ENCODE measurements at regions not wholly inside any gene's neighbourhood (a gene's known extent, or its start where the extent isn't known, plus 50 kb on each side); places are given as distances from the start of the nearest gene placed in this dataset.

- Histone ChIP-seq H4K20me1 (replicated peaks; ENCODE audit: control insufficient read depth, extremely low read depth, insufficient read depth, low read length) (no peaks in the 10 kb centered on the region), H3K9ac (replicated peaks; ENCODE audit: extremely low read depth, insufficient read depth, low read length) (no peak overlapping the region), H3K36me3 (ENCODE audit: control insufficient read depth in 2 of 2, extremely low read depth in 1 of 2, insufficient read depth in 2 of 2, low read length in 2 of 2) (no peaks in the 10 kb centered on the region), H3K4me2 (ENCODE audit: insufficient read depth, low read length) (no peak overlapping the region), H3K79me2 (ENCODE audit: control insufficient read depth, insufficient read depth, low read length) (no peaks in the 10 kb centered on the region), H3K9me3 (replicated peaks; ENCODE audit: control insufficient read depth, insufficient read depth, low read length) (no peaks in the 10 kb centered on the region), H3K4me3 (replicated peaks in 1 of 3; ENCODE audit: insufficient read depth in 1 of 3, low read depth in 1 of 3, low read length in 3 of 3) (no peak overlapping the region), H2AFZ (ENCODE audit: low read depth, low read length) (peak overlapping the region; percentile 30), H3K27ac (ENCODE audit: insufficient read depth, low read depth, low read length) (no peak overlapping the region), H3K9me1 (replicated peaks; ENCODE audit: control insufficient read depth, extremely low read depth, insufficient read depth, low read length) (no peaks in the 10 kb centered on the region), H3K4me1 (ENCODE audit: control insufficient read depth, extremely low read depth, insufficient read depth, low read length) (no peaks in the 10 kb centered on the region), H3K27me3 (ENCODE audit: control insufficient read depth in 2 of 2, insufficient read depth in 2 of 2, low read length in 2 of 2) (no peaks in the 10 kb centered on the region)
- intact Hi-C loops (cut with micrococcal nuclease) = no loop called here
- no peak for FAIRE-seq
- dilution Hi-C loops (cut with MboI; ENCODE audit: extremely low pct_ligation_motif_present, low sequenced_read_pairs) = no loop called here
- ChIA-PET POLR2A (no interaction called here), CTCF (interaction anchor here (1.3 kb wide), 1 partner anchor 28 kb away, joined by 3 read pairs; no protein-coding TSS in a partner anchor)
- peak; percentile 26 for DNase-seq (ENCODE audit: low read depth, low spot score)
- no TSS peak for BruUV-seq (replicated peaks)
- TF ChIP-seq GATA2 (IDR thresholded peaks at IDR 0.05; ENCODE audit: insufficient read depth, insufficient read length, low read depth, low read length) = no peak
- TF ChIP-seq JUN (IDR thresholded peaks at IDR 0.05; ENCODE audit: borderline replicate concordance, insufficient read depth, insufficient read length, low read depth) = no peak
Measured at GRCh38 chr11:28903716-28904115, 795.5 kb downstream of the METTL15 start.

DNA sequence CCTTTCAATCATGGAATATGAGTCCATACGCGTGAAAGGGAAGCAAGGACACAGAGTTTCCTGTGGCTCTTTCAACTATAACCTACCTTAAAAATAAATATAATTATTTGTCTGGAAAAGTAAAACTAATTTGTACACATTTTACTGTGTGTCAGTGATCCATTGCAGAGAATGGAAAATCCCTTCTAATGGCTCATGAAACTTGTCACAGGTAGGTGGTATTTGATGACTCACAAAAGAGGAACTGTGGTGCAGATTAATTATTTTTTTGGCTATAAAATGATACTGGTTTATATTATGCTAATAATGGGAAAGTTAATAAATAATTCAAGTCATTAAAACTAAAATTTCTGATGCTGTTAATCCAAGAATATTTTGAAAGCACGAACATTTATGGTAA, 792.2 kb downstream of the METTL15 start:
- TF ChIP-seq POLR2A (IDR thresholded peaks at IDR 0.05; ENCODE audit: low read depth, low read length) (no peak), MYC (IDR thresholded peaks at IDR 0.05; ENCODE audit: low read depth, low read length) (no peak), GATA2 (IDR thresholded peaks at IDR 0.05; ENCODE audit: insufficient read depth, insufficient read length, low read depth, low read length) (no peak)
- intact Hi-C loops (cut with micrococcal nuclease) = no loop called here
- Histone ChIP-seq H3K79me2 (ENCODE audit: control insufficient read depth, insufficient read depth, low read length) (no peaks in the 10 kb centered on the region), H4K20me1 (replicated peaks; ENCODE audit: control insufficient read depth, extremely low read depth, insufficient read depth, low read length) (no peaks in the 10 kb centered on the region), H2AFZ (ENCODE audit: low read depth, low read length) (no peak overlapping the region), H3K27ac (ENCODE audit: insufficient read depth, low read depth, low read length) (no peak overlapping the region), H3K27me3 (ENCODE audit: control insufficient read depth in 2 of 2, insufficient read depth in 2 of 2, low read length in 2 of 2) (no peaks in the 10 kb centered on the region), H3K9ac (replicated peaks; ENCODE audit: extremely low read depth, insufficient read depth, low read length) (no peak overlapping the region), H3K4me3 (replicated peaks in 1 of 3; ENCODE audit: insufficient read depth in 1 of 3, low read depth in 1 of 3, low read length in 3 of 3) (no peak overlapping the region), H3K9me3 (replicated peaks; ENCODE audit: control insufficient read depth, insufficient read depth, low read length) (no peaks in the 10 kb centered on the region), H3K4me2 (ENCODE audit: insufficient read depth, low read length) (no peak overlapping the region), H3K36me3 (ENCODE audit: control insufficient read depth in 2 of 2, extremely low read depth in 1 of 2, insufficient read depth in 2 of 2, low read length in 2 of 2) (no peaks in the 10 kb centered on the region), H3K9me1 (replicated peaks; ENCODE audit: control insufficient read depth, extremely low read depth, insufficient read depth, low read length) (no peaks in the 10 kb centered on the region), H3K4me1 (ENCODE audit: control insufficient read depth, extremely low read depth, insufficient read depth, low read length) (no peaks in the 10 kb centered on the region)
- BruUV-seq (replicated peaks) = no TSS peak
- dilution Hi-C loops (cut with MboI; ENCODE audit: extremely low pct_ligation_motif_present, low sequenced_read_pairs) = no loop called here
- FAIRE-seq = no peak
- ChIA-PET CTCF (interaction anchor here (0.9 to 2.0 kb wide), 3 partner anchors 7 to 259 kb away, joined by 3 to 6 read pairs (median 5); no protein-coding TSS in a partner anchor), POLR2A (no interaction called here)
- DNase-seq (ENCODE audit: low read depth, low spot score) = no peak
